GM19023 (cell line): ENCODE measurements at regions not wholly inside any gene's neighbourhood (a gene's known extent, or its start where the extent isn't known, plus 50 kb on each side); places are given as distances from the start of the nearest gene placed in this dataset.
"Not testable (repeated sequence)": the region's sequence is repeated elsewhere in the genome, so short reads cannot be mapped to it uniquely, and the experiment has no call there.

Source experiments
- ATAC-seq: cut with Tn5 transposase; IDR thresholded peaks from one replicate; pipeline ENCODE4 v1.9.1; 2021; ENCODE audit warnings: mild to moderate bottlenecking, moderate library complexity; ENCODE audit not compliant: unreplicated experiment

- ATAC-seq = no peak
Observed at GRCh38 chr2:57402096-57402495, 644.5 kb upstream of the VRK2 start.

DNA sequence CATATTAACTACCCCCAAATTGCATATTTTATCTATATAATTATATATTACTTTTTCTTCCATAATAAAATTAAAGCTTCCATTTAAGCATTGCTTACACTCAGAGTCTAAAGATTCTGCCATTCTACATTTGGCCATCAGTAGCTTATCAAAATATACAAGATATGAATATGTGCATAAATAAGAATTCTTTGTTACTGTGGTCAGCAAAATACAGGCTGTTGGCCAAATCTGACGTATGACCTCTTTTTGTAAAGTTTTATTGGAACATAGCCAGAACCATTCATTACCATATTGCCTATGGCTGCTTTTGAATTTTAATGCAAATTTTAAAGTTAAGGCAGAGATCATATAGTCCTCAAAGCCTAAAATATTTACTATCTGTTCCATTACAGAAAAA lies 643.9 kb upstream of the VRK2 start:
- ATAC-seq = no peak

GRCh38 chr2:57407772-57408201 lies 638.8 kb upstream of the VRK2 start:
- ATAC-seq = no peak

GRCh38 chr2:57408587-57408986 lies 638.0 kb upstream of the VRK2 start:
- no peak for ATAC-seq

DNA sequence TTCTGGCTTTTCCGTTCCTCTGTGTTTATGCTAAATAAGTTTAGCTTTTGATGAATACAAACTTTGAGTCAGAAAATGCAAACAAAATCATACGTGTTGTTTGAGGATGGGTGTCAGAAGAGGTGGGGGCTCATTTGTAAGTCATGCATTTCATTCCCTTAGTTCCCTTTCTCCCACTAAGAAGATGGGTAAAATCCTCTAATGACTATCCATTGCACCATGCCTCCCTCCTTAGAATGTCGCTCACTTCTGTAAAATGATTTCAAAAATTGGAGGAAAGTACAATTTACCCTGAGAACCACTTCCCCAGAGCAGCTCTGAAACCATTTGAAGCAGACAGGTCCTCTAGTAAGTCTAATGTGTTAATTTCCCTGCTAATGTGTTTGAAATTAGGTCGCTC lies 629.6 kb upstream of the VRK2 start:
- no peak for ATAC-seq

- ATAC-seq = not testable (repeated sequence)
Observed at GRCh38 chr2:57418859-57419346, 627.7 kb upstream of the VRK2 start.

GRCh38 chr2:57429831-57430230 lies 616.8 kb upstream of the VRK2 start:
- no peak for ATAC-seq

GRCh38 chr2:57432528-57432927 lies 614.1 kb upstream of the VRK2 start:
- ATAC-seq = no peak

DNA sequence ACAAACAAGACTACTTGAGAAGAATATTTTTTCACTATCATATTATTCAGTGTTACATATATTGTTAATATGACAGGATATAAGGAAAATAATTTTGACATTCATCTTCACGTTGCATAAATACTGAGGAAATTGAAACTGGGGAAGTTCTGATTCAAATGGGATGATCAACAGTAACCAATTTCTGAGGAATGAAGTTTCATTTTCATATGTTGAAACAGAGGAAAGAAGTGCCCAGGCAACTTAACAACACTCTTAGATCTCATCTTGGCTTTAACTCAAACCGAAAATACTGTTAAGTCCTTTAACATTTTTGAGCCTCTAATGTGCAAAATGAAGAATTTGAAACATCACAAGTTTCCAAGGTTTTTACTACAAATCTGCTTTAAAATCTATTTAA lies 612.2 kb upstream of the VRK2 start:
- no peak for ATAC-seq

DNA sequence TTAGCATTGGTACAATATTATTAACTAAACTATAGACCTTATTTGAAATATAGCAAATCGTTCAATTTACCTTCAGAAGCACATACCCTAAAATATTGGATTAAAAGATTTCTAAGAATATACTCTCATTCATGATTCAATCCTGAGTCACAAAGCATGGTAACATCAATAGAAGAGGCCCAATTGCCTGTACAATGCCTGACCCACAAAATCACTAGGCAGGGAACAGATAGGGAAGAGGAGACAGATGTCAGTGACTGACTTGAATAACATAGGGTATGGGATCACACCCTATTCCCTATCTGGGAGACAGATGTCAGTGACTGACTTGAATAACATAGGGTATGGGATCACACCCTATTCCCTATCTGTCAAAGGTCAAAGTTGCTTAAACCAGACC lies 611.6 kb upstream of the VRK2 start:
- no peak for ATAC-seq

GRCh38 chr2:57437077-57437476 lies 609.5 kb upstream of the VRK2 start:
- no peak for ATAC-seq

DNA sequence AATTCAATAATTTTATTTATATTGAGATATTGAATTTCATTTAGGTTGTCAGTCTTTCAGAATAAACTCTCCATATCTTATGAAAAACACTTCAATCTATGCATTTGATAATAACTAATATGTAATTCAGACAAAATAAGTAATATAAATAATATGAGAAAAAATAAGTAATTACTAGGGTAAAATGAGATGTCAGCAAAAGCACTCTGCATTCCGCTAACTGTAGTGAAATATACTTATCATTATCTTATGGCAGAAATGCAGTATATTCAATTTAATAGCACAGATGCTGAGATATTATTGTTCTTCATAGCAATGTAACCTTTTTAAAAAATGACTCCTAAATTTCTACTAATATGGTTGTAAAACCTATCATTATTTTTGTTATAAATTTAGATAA lies 606.2 kb upstream of the VRK2 start:
- no peak for ATAC-seq

GRCh38 chr2:57443086-57443485 lies 603.5 kb upstream of the VRK2 start:
- ATAC-seq = no peak

- no peak for ATAC-seq
Observed at GRCh38 chr2:57443973-57444521, 602.6 kb upstream of the VRK2 start.

GRCh38 chr2:57444752-57445430 lies 601.7 kb upstream of the VRK2 start:
- ATAC-seq = no peak

GRCh38 chr2:57448816-57449215 lies 597.8 kb upstream of the VRK2 start:
- ATAC-seq = no peak

DNA sequence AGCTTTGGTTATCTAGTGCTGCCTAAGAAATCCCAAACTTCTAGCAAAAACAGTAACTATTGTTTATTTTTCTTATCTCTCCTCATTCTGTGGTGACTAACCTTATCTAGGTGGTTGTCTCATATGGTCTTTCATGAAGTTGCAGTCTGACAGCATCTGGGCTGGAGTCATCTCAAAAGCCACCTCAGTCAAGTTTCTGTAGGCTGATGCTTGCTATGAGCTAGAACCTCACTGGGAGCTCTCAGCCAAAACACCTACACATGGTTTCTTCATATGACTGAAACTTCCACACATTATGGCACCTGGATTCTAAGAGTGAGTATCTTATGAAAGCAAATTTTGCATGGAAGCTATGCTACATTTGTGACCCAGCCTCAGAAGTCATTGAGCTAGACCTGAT lies 596.4 kb upstream of the VRK2 start:
- ATAC-seq = peak; percentile 98

GRCh38 chr2:57452634-57453033 lies 594.0 kb upstream of the VRK2 start:
- no peak for ATAC-seq

DNA sequence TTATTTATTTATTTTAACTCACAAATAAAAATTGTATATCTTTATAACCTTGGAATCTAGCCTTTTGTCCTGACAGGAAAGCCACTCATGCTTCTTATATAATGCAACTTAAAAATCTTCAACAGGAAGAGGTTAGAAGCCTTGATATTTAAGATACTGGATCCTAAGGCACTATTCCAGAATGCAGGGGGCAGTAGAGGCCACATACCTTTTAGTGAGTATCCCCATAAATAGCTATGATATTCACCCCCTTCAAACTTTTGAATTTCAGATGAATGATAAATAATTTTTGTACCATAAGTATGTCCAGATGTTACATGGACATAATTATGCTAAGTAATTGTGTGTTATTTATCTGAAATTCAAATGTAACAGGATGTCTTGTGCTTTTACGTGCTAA lies 592.7 kb upstream of the VRK2 start:
- no peak for ATAC-seq

DNA sequence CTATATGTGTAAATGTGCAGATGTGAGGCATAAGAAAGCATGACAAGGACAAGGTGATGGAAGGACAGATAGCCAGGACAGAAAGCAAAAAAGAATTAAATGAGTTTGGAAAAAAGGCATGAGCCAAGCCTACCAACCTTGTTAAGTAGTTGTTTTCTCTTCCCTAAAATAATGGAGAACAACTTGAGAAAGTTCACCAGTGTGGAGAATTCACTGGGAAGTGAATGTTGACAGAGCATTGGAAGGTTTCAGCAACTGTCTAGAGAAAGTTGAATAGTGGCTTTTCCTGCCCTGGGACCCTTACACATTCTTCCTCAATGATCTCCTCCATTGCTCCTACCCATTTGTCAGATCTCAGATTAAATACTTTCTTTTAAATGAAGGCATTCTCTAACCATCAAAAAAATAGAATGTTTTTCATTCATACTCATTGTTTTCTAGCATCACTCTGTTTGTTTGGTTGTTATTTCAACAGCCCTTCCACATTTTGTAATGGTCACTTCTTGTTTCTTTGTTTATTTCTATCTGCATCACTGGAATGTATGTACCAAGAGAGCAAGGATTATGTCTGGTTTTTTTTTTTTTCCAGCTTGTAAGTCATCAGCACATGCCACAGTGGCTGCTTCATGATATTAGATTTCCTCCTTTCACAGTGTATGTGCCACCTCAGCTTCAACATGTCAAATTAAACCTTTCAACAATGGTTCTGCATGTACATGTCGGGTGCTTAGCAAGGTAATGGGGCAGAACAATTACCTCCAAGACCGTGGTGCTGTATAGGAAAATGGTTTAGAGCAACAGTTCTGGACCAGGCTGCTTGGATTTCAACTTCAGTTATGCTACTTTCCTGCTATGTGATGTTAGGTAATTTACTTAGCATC lies 586.0 kb upstream of the VRK2 start:
- no peak for ATAC-seq

GRCh38 chr2:57461624-57462023 lies 585.0 kb upstream of the VRK2 start:
- ATAC-seq = no peak

GRCh38 chr2:57465067-57465466 lies 581.5 kb upstream of the VRK2 start:
- ATAC-seq = no peak
